Stimulated activated CD4-positive, alpha-beta T cell treated with anti-CD3 and anti-CD28 coated beads, TNF-alpha, amount 100 ng/mL, for 1 hour (primary cell): ENCODE measurements at regions not wholly inside any gene's neighbourhood (a gene's known extent, or its start where the extent isn't known, plus 50 kb on each side); places are given as distances from the start of the nearest gene placed in this dataset.
"Not testable (repeated sequence)": the region's sequence is repeated elsewhere in the genome, so short reads cannot be mapped to it uniquely, and the experiment has no call there.

Experiments
- DNase-seq, 3 donors: peaks; one replicate each; pipeline ENCODE4 v3.0.0-alpha.2; 2020; ENCODE audit warnings: low read depth in 3 of 3, low spot score in 1 of 3

DNA sequence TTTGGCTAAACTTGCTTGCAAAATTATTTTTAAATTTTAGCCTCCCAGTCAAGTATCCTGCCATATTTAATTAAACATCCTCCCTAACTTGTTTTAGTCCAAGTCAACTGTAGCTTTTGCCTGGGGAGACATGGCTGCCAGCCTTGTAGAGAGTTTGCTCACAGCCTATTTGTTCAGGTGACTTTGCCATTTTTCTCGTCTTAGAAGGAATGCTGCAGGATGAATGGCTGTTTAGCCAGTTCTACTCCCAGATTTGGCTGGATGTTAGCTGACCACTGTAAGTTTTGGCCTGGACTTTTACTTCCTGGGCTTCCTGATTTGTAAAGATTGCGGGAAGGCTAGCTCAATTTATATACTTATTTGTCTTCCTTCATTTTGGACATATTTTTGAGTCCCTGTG is 236.4 kb upstream of the SGO1 start:
- no peak for DNase-seq

DNA sequence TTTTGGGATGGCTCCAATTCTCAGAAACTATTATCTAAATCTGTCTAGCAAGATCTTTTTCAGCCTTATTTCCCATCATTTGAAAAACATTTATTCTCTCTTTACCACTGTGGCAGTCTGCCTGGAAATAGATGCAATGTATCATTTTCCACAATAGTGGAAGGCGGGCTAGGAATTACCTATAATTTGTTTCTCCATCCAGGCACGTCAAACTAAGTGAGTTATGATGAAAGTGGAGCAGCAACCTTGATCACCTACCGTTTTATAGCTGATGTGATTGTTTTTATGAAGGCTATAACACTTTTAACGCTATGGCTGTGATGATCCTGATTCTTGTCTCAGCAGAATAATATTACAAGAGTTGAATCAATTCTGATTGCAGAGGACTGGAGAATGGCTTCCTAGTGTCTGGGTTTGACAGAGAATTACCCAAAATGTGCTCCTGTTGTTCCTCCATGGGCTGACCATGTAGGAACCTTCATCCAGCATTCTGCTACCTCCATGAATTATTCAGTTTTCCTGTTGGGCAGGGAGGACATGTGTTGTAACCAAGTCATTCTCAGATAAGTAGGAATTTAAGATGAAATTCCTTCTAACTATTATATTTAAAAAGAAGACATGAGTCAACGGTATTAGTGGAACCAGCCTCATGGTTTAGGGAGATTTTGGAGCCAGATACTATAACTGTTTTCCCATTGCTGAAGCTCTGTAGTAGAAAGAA is 231.5 kb upstream of the SGO1 start:
- no peak for DNase-seq

DNA sequence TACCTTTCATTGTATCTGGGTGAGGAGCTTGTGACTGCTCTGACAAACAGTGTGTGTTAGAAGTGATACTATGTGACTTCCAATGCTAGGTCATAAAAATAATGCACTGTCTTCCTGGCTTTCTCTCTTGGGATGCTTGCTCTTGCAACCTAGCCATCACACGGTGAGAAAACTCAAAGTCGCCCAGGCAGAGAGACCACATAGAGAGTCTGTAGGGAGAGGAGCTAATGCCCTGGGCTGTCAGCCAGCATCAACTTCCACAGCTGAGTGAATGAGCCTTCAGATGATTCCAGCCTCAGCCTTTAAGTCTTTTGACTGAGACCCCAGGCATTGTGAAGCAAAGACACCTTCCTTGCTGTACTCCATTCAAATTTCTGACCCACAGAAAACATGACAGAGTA is 220.6 kb upstream of the SGO1 start:
- DNase-seq, result no peak

DNA sequence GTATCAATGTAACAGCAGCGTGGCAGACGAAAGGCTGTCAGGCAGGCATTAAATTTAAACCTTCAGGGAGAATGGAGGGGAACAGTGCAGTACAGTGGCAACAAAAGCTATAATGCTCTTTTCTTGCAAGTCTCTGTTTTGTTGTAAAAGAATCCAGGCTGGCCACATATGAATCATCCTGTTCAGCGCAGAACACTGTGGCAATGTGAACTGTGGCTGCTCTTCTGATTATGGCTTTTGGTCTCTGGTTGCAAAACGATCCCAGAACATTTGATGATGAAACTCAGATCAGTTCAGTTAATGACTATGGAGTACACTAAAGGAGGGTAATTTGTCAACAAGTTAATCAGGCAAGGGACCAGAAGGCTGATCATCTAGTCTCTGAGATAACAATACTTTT is 219.7 kb upstream of the SGO1 start:
- no peak for DNase-seq

DNA sequence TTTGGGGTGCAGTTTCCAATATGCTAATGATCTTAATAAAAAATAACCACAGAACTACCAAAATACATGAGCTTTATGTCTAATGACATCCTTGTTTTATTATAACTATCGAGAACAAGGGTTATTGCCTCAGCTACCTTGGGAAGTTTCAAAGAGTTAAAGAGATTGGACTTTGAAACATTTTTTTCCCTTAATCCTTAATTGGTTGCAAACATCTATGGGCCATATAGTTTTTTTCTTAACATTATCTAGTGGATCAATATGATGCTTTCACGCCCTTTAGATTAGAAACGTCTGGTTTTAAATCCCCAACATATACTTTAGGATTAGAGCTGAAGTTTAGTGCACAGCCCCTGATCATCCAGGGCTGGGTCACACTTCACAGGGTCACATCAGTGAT is 219.2 kb upstream of the SGO1 start:
- DNase-seq, result no peak

DNA sequence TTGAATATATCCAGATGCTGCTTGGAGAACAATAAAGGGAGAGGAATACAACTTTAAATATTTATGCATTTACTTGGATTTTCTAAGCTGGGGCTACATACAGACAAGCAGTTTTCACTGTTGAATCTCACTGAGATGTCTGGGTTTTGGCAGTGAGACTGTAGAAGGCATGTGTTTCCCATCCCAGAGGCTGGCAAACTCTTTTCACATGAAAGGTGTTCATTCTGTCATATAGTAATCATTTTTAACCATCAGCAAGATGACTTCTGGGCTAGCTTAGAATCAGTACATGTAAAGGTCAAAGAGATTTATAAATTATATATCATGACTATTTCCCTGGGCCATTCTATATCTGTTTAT is 218.7 kb upstream of the SGO1 start:
- DNase-seq, result no peak

DNA sequence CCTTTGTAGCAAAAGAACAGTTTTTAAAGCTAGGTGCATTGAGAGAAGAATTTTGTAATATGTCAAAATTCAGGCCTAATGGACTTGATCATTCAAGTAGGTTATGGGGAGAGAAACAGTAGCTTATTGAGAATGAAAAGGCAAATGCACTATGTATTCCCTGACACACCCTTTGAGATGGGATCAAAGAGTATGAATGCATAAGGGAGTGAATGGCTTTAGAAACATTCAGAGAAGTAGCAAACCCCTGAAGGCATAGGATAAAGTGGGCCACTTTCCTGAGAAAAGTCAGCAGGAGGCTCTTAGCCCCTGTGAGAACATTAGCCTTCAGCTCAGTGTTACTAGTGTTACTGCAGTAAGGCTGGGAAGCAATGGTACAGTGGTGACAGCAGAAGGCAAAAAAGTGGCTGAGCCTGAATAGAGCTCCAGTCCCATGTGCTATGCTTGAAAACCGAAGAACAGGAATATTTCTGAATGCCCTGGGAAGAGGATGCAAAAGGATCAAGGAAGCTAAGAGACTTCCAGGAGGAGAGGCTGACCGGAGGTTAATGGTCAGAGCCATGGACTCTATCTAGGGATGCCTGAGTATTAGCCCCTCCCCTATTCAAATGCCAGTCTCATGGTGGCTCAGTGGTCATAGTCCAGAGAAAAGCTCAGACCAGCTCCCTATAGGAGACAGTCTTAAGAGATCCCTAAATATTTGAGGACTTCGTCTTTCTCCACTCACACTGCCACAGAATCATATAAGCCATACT is 218.2 kb upstream of the SGO1 start:
- no peak for DNase-seq

DNA sequence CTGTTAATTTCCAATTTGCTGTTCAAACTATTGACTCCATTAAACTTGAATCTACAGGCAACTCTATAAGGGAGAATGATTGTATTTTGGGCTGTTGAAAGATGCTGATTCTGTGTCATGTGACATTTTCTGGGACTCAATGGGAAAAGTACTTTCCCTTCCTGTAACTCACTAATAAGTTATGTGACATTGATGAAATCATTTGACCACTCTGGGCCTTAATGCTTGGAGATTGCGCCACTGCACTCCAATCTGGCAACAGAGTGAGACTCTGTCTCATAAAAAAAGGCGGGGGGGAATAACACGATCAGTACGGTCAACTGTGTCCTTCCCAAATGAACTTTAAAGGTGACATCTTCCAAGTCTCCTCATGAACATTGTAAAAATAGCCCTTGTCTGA is 215.2 kb upstream of the SGO1 start:
- no peak for DNase-seq

DNA sequence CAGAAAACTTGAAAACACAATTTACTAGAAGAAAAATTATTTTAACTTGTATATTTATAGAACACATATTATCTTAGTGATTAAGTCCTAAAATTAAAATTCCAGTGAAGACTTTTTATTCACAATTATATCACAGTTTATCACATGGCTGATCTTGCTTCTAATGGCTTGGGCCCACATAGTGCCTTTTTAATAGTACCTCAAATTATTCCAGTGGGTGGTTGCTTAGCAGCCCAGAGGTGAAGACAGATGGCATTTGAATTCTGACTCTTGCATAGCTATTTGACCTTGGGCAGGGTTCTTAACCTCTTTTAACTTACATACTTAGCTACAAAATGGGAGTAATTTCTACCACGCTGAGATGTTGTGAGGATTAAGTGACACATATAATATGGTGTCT is 214.7 kb upstream of the SGO1 start:
- no peak for DNase-seq

DNA sequence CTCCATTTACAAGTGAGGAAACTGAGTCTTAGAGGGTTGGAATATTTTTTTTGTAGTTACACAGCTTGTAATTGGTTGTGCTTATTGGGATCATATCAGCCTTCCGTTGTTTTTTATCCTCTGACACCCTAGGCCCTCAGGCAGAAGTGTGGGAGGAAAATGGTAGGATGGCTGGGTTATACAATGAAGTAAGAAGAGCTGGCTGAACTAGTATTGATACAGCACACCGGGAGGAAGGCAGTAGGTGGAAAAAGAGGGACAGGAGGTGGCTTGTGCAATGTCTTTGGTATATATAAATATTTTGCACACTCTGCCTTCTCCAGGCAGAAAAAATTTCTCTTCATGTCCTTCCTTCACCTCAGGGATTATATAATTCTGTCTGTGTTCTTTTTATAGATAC is 214.3 kb upstream of the SGO1 start:
- no peak for DNase-seq

DNA sequence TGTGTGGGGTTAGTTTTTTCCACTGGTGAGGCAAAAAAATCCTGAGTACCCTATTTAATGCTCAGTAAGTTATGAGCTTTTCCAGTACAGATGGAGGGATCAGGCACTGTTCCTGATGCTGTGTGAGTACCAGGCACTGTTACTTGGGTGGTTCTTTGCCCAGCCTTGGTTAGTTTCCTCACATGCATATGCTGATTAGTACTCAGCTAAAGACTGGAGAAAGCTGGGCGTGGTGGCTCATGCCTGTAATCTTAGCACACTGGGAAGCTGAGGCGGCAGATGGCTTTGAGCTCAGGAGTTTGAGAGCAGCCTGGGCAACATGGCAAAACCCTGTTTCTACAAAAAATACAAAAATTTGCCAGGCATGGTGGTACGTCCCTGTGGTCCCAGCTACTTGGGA is 210.3 kb upstream of the SGO1 start:
- no peak for DNase-seq

DNA sequence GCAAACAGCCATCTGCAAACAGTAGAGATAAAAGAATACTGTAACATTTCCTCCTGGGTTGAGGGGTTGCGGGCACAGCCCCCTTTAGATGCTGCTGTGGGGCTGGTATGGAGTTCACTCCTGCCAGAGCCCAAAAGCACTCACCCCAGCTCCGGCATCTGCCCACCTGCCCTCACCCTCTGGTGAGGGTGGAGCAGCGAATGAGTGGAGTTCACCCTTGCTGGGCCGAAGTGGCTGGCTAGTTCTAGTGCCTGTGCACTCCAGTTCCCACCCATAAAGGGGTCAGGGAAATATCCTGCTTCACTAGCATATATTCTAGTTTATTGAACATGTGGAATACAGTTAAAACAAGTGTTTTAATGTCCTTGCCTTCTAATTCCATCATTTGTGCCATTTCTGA is 209.7 kb upstream of the SGO1 start:
- no peak for DNase-seq

DNA sequence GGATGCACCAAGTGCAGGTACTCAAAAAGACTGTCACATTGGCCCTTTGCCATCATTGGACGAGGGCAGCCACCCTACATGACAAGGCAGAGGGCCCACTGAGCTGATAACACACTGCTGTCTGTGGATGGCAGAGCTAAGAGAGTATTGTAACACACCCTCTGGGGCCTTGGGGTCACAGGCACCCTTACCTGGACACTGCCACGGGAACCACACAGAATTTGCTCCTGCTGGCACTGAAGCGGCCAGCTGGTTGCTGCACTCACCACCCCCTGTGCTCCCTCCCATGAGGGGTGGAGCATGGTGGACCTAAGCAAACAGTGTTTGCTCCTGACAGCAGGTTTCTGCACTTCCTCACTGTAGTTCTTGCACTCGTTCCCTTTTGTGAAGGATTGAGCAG is 208.2 kb upstream of the SGO1 start:
- DNase-seq, result no peak

DNA sequence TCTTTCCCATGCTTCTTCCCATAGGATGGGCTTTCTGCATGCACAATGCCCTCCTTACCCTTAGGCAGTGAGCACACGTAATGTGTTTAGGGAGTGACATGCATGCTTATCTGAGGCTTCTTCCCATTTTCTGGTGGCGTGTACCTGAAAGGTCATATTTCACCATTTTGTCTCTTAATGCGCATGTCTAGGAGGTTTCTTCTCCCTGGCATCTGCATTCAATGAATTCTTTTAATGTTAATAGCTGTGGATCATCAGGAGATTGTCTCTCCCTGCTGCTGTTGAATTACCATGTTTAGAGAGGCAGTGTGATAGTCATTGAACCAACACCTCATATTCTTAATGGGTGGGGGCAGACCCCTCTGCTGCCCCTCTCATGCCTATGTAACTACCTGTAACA is 205.6 kb upstream of the SGO1 start:
- no peak for DNase-seq

DNA sequence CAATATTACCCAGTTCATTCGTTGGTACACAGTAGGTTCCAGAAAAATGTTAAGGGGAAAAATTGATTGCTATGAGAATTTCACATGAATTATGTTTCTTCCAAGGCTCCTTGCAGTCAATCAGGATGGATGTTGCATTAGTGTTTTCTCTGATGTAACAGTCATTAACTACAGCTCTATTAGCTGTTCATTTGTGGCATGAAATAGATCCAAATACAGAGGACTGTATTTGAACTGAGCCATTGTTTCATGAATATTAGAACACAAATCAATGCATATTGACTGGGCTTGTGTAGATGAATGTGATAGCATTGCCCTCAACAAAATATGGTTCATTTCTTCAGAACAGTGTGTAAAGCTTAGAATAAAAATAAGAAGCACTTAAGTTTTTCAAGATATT is 203.0 kb upstream of the SGO1 start:
- no peak for DNase-seq

DNA sequence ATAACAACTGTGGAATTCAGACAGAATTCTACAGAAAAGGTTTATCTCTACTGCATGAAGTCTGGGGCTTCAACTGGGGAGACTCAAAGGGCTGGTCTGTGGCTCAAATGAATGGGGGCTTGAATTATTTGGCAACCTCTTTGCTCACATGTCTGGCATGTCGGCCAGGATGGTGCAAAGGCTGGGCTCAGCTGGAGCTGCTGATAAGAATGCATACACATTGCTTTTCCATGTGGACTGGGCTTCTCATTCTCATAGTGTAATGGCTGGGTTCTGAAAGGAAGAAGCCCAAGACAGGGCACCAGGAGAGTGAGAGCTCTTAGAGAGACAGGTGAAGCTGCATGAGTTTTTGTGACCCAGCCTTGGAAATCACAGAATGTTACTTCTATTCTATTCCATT is 194.3 kb upstream of the SGO1 start:
- no peak for DNase-seq

DNA sequence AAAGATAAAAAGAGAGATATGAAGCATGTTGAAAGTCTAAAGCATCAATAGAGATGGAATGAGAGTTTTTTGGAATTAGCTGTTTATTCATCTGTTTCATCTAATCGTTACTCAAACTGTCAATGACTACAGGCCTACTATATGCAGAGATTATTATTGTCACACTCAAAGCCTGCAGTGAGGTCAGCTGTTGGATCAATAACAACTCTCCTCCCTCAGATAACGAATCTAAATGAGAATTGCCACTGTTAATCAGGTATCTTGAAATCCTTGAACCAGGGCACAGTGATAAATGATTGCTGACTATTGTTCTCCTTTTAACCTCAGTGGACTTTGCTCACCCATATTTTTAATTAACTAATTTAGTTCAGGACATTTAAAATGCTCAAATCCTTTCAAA is 192.3 kb upstream of the SGO1 start:
- no peak for DNase-seq

DNA sequence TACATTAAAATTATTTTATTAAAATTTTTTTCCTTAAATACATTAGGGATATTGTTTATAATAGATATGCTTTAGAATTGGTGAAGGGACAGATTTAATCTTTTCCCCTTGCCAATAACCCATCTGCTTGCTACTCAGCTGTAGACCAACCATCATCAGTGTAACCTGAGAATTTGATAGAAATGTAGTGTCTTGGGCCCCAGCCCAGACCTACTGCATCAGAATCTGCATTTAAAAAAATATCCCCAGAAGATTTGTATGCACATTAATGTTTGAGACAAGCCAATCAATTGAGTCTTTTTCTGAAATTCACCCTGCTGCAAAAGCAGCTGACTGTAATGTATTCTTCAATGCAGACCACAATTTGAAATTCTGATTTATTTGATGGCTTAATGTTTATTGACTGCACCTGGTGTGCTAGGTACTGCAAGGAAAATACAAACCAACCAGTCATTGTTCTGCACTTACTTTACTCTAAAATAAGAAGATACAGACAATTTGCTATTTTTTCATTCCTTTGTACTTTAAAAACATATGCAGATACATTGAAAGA is 190.7 kb upstream of the SGO1 start:
- DNase-seq, result no peak

DNA sequence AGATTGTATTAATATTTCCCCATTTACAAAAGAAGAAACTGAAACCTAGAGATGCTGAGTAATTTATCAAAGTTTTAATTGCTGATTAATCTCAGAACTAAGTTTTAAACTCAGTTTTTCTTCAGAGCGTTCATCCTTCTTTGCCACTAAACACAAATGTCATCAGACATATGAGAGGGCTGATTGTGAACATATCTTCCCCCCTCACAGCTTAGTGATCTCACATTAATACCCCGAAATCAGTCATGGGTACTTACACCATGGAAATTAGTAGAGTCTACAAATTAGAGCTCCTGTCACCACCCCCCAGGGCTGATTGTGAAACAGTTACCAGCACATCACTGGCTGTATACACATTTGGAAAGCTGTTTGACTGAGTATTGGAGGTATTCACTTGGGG is 189.3 kb upstream of the SGO1 start:
- DNase-seq, result no peak

DNA sequence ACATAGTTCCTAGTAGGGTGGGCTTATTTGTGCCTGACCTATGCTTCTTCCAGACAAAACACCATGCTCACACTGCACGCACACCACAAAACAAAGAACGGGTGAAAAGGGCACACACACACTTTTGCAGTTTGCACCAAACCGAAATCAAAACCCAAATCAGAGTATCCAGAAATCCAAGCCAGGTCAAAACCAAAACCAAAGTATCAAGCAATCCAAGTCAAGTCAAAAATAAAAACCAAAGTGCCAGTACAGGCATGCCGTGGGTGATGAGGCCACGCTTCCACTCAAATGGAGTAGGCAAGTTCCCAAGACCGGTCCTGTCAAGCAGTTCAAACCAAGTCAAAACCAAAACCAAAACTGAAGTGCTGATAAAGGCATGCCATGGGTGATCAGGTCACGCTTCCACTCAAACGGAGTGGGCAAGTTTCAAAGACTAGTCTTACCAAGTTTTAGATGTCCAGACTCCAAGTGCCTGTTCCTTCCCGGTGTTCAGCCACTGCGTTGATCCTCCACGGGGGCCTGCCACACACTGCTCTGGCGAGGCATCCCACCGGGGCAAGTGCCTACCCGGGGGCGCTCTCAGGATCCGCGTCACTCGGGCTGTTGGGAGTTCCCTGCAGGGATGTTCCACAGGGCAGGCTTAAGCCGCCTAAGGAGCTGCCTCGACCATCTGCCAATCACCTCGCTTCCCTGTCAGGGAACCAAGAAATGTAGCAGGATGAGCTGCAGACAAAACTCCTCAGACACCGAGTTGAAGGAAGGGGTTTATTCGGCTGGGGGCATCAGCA is 184.5 kb upstream of the SGO1 start:
- DNase-seq, result not testable (repeated sequence)

DNA sequence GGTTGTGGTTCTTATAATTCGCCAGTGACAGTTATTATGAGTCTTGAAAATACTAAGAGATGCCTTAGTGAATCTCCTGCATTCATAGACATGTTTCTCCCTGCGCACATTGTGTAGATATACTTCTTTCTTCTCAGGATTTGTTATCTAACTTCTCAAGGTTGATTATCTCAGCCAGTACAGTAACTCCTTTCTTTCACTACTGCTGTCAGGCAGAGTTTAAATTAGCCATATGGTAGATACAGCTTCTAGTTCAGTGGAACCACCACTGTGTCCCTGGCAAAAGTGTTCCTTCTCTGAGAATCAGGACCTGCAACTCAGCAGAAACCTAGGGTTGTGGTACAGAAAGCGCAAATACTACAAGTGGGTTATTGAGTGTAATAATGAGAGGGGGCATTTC is 175.0 kb upstream of the SGO1 start:
- DNase-seq, result no peak

DNA sequence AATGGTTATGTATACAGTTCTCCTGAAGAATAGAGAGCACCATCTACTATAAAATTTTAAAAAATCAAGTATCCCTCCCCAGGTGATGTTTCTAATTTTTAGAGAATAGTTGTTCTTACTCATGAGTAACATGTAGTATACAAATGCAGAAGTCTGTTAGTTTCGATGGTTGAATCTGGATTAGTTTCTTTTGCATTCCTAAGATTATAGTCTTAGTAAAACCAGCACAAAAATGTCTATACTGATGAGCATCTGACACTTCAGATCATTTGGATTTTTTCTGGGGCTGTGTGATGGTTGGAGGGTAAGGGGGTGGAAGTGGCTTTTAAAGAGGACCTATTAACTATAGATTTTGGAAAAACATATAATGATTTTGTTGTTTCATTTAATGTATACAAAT is 167.3 kb upstream of the SGO1 start:
- no peak for DNase-seq
